ENCODE measurements at regions not wholly inside any gene's neighbourhood (a gene's known extent, or its start where the extent isn't known, plus 50 kb on each side); places are given as distances from the start of the nearest gene placed in this dataset.

- no peak for TF ChIP-seq EZH2phosphoT487 (IDR thresholded peaks at IDR 0.05; ENCODE audit: insufficient read depth, low read depth)
- TF ChIP-seq EZH2 (IDR thresholded peaks at IDR 0.05; ENCODE audit: insufficient read depth, poor library complexity, severe bottlenecking) = no peak
These were observed 266.3 kb upstream of the NOCT start for GRCh38 chr4:138749303-138749702.

All from GM23248 (cell line).